MM.1S (cell line): ENCODE measurements at regions not wholly inside any gene's neighbourhood (a gene's known extent, or its start where the extent isn't known, plus 50 kb on each side); places are given as distances from the start of the nearest gene placed in this dataset.
"Not testable (repeated sequence)": the region's sequence is repeated elsewhere in the genome, so short reads cannot be mapped to it uniquely, and the experiment has no call there.

Source experiments
- CTCF ChIP-seq: fragments of 300-600 bp; sonication (generic); IDR thresholded peaks from 2 replicates; pipeline ENCODE4 v1.5.1; 2016; ENCODE audit warnings: antibody characterized with exemption, low read length, mixed read lengths
- EZH2phosphoT487 ChIP-seq: fragments of 300-600 bp; sonication (generic); IDR thresholded peaks from 2 replicates; pipeline ENCODE4 v1.6.1; 2018; ENCODE audit warnings: antibody characterized with exemption, low read length

GRCh38 chr4:120256112-120256775 is 189.6 kb upstream of the MAD2L1 start:
- not testable (repeated sequence) for TF ChIP-seq CTCF, EZH2phosphoT487
